DOHH2 (cell line): ENCODE measurements at regions not wholly inside any gene's neighbourhood (a gene's known extent, or its start where the extent isn't known, plus 50 kb on each side); places are given as distances from the start of the nearest gene placed in this dataset.

Experiments
- CTCF ChIP-seq: fragments of 200-600 bp; sonication (generic); IDR thresholded peaks from one replicate; pipeline ENCODE4 v1.5.1; 2014; ENCODE audit warnings: antibody characterized with exemption, mild to moderate bottlenecking, low read depth, low read length; ENCODE audit not compliant: poor library complexity, severe bottlenecking
- EZH2phosphoT487 ChIP-seq: fragments of 200-600 bp; sonication (generic); IDR thresholded peaks from 2 replicates; pipeline ENCODE4 v1.6.1; 2017; ENCODE audit warnings: borderline replicate concordance, mild to moderate bottlenecking, antibody characterized with exemption, low read length, moderate library complexity, mixed read lengths

- TF ChIP-seq CTCF (no peak), EZH2phosphoT487 (no peak)
Observed at GRCh38 chr13:73748404-73748803, 385.8 kb downstream of the KLF12 start.
